OCI-LY3 (cell line): ENCODE measurements at regions not wholly inside any gene's neighbourhood (a gene's known extent, or its start where the extent isn't known, plus 50 kb on each side); places are given as distances from the start of the nearest gene placed in this dataset.

Experiments
- H2AFZ ChIP-seq: fragments of 200-600, 300-600 bp; shearing (Covaris generic); 2 replicates; pipeline ENCODE4 v1.6.0; 2014; ENCODE audit warnings: antibody characterized with exemption, low read depth, low read length
- H3K27ac ChIP-seq: fragments of 200-600, 300-600 bp; sonication (generic); 2 replicates; pipeline ENCODE4 v1.5.1; 2014; ENCODE audit warnings: mild to moderate bottlenecking, low read length, moderate library complexity, mixed read lengths
- H3K27me3 ChIP-seq: fragments of 200-600, 300-600 bp; sonication (generic); 2 replicates; pipeline ENCODE4 v1.6.1; 2014; ENCODE audit warnings: low read depth, low read length, mixed read lengths
- H3K36me3 ChIP-seq: fragments of 200-600, 300-600 bp; sonication (generic); replicated peaks from 2 replicates; pipeline ENCODE3; 2014; ENCODE audit warnings: low read depth, low read length, mixed read lengths
- H3K4me1 ChIP-seq: fragments of 300-600, 200-600 bp; sonication (generic); 2 replicates; pipeline ENCODE4 v1.6.1; 2014; ENCODE audit warnings: low read length, mixed read lengths
- H3K4me2 ChIP-seq: fragments of 200-600, 300-600 bp; sonication (generic); 2 replicates; pipeline ENCODE4 v1.6.1; 2014; ENCODE audit warnings: low read length, mixed read lengths
- H3K4me3 ChIP-seq: fragments of 300-600, 200-600 bp; sonication (generic); 2 replicates; pipeline ENCODE4 v1.5.1; 2014; ENCODE audit warnings: antibody characterized with exemption, mild to moderate bottlenecking, low read length, moderate library complexity
- H3K79me2 ChIP-seq: fragments of 300-600, 200-600 bp; shearing (Covaris generic); 2 replicates; pipeline ENCODE4 v1.6.1; 2014; ENCODE audit warnings: mild to moderate bottlenecking, low read length, mixed read lengths
- H3K9ac ChIP-seq: fragments of 300-600, 200-600 bp; shearing (Covaris generic); 2 replicates; pipeline ENCODE4 v1.6.0; 2014; ENCODE audit warnings: mild to moderate bottlenecking, low read length, moderate library complexity
- H3K9me3 ChIP-seq: fragments of 200-600, 300-600 bp; shearing (Covaris generic); 2 replicates; pipeline ENCODE4 v1.6.1; 2014; ENCODE audit warnings: low read length, mixed read lengths; ENCODE audit not compliant: insufficient read depth
- H4K20me1 ChIP-seq: fragments of 200-600, 300-600 bp; sonication (generic); 2 replicates; pipeline ENCODE4 v1.6.1; 2016; ENCODE audit warnings: low read length, mixed read lengths; ENCODE audit not compliant: insufficient read depth
- EZH2phosphoT487 ChIP-seq: fragments of 200-600 bp; shearing (Covaris generic); IDR thresholded peaks from 2 replicates; pipeline ENCODE4 v1.6.1; 2018; ENCODE audit warnings: antibody characterized with exemption, mixed run types, low read depth
- TF ChIP-seq, protein P1 (sequence below): fragments of 200-600, 300-600 bp; sonication (generic); IDR thresholded peaks from 2 replicates; pipeline ENCODE4 v1.5.1; 2014; ENCODE audit warnings: antibody characterized with exemption, low read length, low read depth

DNA sequence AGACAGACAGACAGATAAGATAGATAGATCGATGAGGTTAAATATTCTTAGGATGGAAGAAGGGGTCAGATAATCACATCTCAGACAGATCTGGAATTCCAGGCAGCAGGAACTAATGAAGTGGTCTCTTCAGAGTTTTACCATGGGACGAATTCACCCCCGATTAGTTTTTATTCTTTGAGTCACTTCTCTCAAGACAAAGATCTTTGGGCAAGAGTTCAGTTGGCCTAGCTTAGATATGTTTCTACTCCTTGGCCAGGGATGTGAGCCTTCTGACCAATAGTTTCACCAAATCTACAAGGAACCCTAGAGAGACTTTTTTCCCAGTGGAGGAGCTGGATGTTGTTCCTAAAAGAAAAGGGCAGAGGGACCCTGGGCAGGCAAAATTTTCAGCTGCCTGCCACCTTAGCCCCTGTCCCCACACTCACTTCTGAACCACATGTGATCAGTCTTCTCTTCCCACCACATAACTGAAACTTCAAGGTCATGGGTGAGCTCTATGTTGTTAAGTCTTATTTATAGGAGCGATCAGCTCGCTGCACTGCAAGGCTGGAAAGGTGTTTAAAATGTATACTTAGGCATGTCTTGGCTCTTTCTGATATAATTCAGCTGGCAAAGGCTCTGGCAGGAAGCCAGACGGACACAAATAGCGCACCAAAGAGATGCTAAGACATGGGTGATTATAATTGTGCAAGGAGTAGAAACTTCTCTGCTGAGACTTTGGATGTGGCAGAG lies 132.9 kb downstream of the PALM2AKAP2 start:
- Histone ChIP-seq H3K27me3 (no peaks in the 10 kb centered on the region), H3K79me2 (no peaks in the 10 kb centered on the region), H4K20me1 (no peaks in the 10 kb centered on the region), H3K36me3 (no peaks in the 10 kb centered on the region), H3K9me3 (peaks cover 4% of the 10 kb centered on the region; the same call in 1 of the 2 replicates), H2AFZ (no peak overlapping the region), H3K9ac (no peak overlapping the region), H3K4me3 (no peak overlapping the region), H3K27ac (no peak overlapping the region), H3K4me1 (peaks cover 51% of the 10 kb centered on the region), H3K4me2 (peak overlapping the region; percentile 15; the same call in 1 of the 2 replicates)
- no peak for TF ChIP-seq EZH2phosphoT487
- TF ChIP-seq, protein P1, sequence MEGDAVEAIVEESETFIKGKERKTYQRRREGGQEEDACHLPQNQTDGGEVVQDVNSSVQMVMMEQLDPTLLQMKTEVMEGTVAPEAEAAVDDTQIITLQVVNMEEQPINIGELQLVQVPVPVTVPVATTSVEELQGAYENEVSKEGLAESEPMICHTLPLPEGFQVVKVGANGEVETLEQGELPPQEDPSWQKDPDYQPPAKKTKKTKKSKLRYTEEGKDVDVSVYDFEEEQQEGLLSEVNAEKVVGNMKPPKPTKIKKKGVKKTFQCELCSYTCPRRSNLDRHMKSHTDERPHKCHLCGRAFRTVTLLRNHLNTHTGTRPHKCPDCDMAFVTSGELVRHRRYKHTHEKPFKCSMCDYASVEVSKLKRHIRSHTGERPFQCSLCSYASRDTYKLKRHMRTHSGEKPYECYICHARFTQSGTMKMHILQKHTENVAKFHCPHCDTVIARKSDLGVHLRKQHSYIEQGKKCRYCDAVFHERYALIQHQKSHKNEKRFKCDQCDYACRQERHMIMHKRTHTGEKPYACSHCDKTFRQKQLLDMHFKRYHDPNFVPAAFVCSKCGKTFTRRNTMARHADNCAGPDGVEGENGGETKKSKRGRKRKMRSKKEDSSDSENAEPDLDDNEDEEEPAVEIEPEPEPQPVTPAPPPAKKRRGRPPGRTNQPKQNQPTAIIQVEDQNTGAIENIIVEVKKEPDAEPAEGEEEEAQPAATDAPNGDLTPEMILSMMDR, result no peak

DNA sequence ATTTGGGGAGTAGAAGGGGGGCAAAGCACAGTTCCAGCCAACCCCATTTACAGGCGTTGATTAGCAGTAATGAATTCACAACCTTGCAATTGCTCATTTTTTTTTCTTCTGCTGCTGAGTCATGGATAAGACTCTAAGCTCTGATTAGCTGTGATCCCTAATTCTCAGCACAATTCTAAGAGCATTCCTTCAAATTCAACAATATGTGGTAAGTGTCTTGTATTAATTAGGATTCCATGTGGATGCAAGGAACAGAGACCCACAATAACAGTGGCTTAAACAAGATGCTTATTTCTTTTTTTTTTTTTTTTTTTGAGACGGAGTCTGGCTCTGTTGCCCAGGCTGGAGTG lies 133.4 kb downstream of the PALM2AKAP2 start:
- peaks cover 51% of the 10 kb centered on the region for H3K4me1 ChIP-seq
- H3K27me3 ChIP-seq, result no peaks in the 10 kb centered on the region
- H3K79me2 ChIP-seq, result no peaks in the 10 kb centered on the region
- H3K9ac ChIP-seq, result no peak overlapping the region
- H3K36me3 ChIP-seq, result no peaks in the 10 kb centered on the region
- no peak overlapping the region for H2AFZ ChIP-seq
- TF ChIP-seq, protein P1, result no peak
- no peak for TF ChIP-seq EZH2phosphoT487
- H4K20me1 ChIP-seq, result no peaks in the 10 kb centered on the region
- no peak overlapping the region for H3K4me3 ChIP-seq
- no peak overlapping the region for H3K27ac ChIP-seq
- H3K9me3 ChIP-seq, result peaks cover 4% of the 10 kb centered on the region; the same call in 1 of the 2 replicates
- H3K4me2 ChIP-seq, result no peak overlapping the region

DNA sequence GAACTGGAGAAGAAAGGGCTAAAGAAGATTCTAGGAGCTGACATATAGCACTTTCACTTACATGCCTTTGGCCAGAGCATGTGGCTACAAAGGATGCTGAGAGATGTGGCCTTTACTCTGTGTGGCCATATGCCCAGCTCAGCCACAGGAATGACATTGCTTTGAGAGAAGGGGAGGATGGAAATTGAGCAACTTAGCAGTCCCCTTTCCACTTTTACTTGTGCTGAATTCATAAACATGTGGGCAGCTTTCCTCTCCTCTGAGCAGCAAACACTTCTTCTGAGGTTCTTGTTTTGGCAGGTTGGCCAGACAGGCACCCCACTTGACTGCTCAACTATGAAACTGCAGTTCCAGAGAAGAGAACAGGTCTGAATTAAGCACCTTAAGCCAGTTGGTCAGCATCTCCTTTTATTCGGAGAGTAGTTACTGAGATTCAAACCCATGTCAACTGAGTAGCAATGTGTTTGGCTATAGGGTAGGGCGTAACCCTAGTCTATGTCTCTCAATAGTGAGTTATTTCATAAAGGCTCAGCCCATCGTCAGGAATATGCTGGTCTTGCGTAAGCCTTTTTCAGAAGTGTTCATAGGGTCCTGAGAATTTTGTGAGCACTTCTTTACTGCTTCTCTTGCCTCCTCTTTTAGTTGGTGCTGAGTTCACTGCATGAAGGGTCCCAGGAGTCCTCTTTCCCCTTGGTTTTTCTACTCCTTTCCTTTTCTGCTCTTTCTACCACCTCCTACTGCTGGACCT lies 134.5 kb downstream of the PALM2AKAP2 start:
- Histone ChIP-seq H3K9me3 (peaks cover 4% of the 10 kb centered on the region; the same call in 1 of the 2 replicates), H3K27ac (no peak overlapping the region), H3K36me3 (no peaks in the 10 kb centered on the region), H2AFZ (no peak overlapping the region; the same call in 1 of the 2 replicates), H3K4me1 (peaks cover 51% of the 10 kb centered on the region), H3K4me2 (peak overlapping the region; percentile 19), H3K27me3 (no peaks in the 10 kb centered on the region), H4K20me1 (no peaks in the 10 kb centered on the region), H3K79me2 (no peaks in the 10 kb centered on the region), H3K9ac (no peak overlapping the region), H3K4me3 (no peak overlapping the region)
- no peak for TF ChIP-seq EZH2phosphoT487
- TF ChIP-seq, protein P1, result no peak

DNA sequence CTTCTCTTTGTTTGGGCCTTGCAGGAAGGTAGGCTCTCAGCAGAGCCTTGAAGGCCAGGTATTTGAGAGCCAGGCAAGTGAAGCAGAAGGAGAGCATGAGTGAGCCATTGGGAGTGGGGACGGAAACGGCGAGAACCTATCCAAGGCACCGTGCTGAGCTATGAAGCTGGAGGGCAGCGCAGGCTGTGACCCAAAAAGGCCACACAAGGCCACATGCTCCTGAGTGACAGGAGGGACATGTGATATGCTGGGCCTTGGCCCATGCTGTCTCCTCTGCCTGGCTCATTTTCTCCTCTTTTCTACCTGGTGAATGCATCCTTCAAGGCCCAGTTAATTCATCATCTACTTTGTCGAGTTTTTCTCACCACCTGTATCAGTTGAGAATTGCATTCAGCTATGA lies 136.3 kb downstream of the PALM2AKAP2 start:
- Histone ChIP-seq H3K27ac (no peak overlapping the region), H3K9ac (no peak overlapping the region), H3K27me3 (no peaks in the 10 kb centered on the region), H3K4me1 (peaks cover 54% of the 10 kb centered on the region), H2AFZ (no peak overlapping the region), H3K4me2 (no peak overlapping the region), H3K79me2 (no peaks in the 10 kb centered on the region), H3K9me3 (peaks cover 4% of the 10 kb centered on the region; the same call in 1 of the 2 replicates), H3K4me3 (no peak overlapping the region), H4K20me1 (no peaks in the 10 kb centered on the region), H3K36me3 (no peaks in the 10 kb centered on the region)
- TF ChIP-seq, protein P1, result no peak
- no peak for TF ChIP-seq EZH2phosphoT487
